Muscle layer of colon (tissue), 2 donors: ENCODE measurements at regions not wholly inside any gene's neighbourhood (a gene's known extent, or its start where the extent isn't known, plus 50 kb on each side); places are given as distances from the start of the nearest gene placed in this dataset.

Experiments
- H3K27ac ChIP-seq: one replicate; pipeline ENCODE4 v1.7.0; 2013; ENCODE audit warnings: low read depth, mild to moderate bottlenecking, low read length, moderate library complexity
- H3K27me3 ChIP-seq, 2 donors: one replicate each; pipeline ENCODE4 v1.7.0; 2013; ENCODE audit warnings: low read length in 2 of 2, mild to moderate bottlenecking in 2 of 2; ENCODE audit not compliant: insufficient read depth in 2 of 2, control insufficient read depth in 1 of 2
- H3K36me3 ChIP-seq: one replicate; pipeline ENCODE4 v1.7.0; 2013; ENCODE audit warnings: mild to moderate bottlenecking, low read length; ENCODE audit not compliant: insufficient read depth
- H3K4me1 ChIP-seq: one replicate; pipeline ENCODE4 v1.7.0; 2013; ENCODE audit warnings: mild to moderate bottlenecking, low read length; ENCODE audit not compliant: insufficient read depth
- H3K4me3 ChIP-seq, 2 donors: one replicate each; pipeline ENCODE4 v1.7.0; 2013; ENCODE audit warnings: low read length in 2 of 2, low read depth in 1 of 2, mild to moderate bottlenecking in 1 of 2, moderate library complexity in 1 of 2
- H3K9ac ChIP-seq: one replicate; pipeline ENCODE4 v1.7.0; 2013; ENCODE audit warnings: low read length
- H3K9me3 ChIP-seq: one replicate; pipeline ENCODE4 v1.7.0; 2013; ENCODE audit warnings: mild to moderate bottlenecking, low read length
- donor health status: abdominal sarcoma.
- donor health status: Adenocarcinoma of cecum.

- H3K9me3 ChIP-seq = no peaks in the 10 kb centered on the region
- H3K9ac ChIP-seq = no peak overlapping the region
- H3K4me1 ChIP-seq = peaks cover 12% of the 10 kb centered on the region
- H3K36me3 ChIP-seq = no peaks in the 10 kb centered on the region
- no peak overlapping the region for H3K27ac ChIP-seq
- H3K27me3 ChIP-seq = no peaks in the 10 kb centered on the region
- H3K4me3 ChIP-seq = no peak overlapping the region
Observed at GRCh38 chr2:223230352-223230751, 178.4 kb downstream of the KCNE4 start.

- H3K27me3 ChIP-seq = no peaks in the 10 kb centered on the region
- no peak overlapping the region for H3K4me3 ChIP-seq
- H3K9ac ChIP-seq = no peak overlapping the region
- peaks cover 12% of the 10 kb centered on the region for H3K4me1 ChIP-seq
- no peaks in the 10 kb centered on the region for H3K9me3 ChIP-seq
- H3K36me3 ChIP-seq = no peaks in the 10 kb centered on the region
- H3K27ac ChIP-seq = no peak overlapping the region
Observed at GRCh38 chr2:223232285-223232684, 180.3 kb downstream of the KCNE4 start.

- Histone ChIP-seq H3K27me3 (no peaks in the 10 kb centered on the region), H3K9me3 (no peaks in the 10 kb centered on the region), H3K9ac (no peak overlapping the region), H3K27ac (no peak overlapping the region), H3K4me1 (peaks cover 12% of the 10 kb centered on the region), H3K4me3 (no peak overlapping the region), H3K36me3 (no peaks in the 10 kb centered on the region)
Observed at GRCh38 chr2:223232896-223233295, 180.9 kb downstream of the KCNE4 start.

- Histone ChIP-seq H3K36me3 (no peaks in the 10 kb centered on the region), H3K4me3 (no peak overlapping the region), H3K27me3 (no peaks in the 10 kb centered on the region), H3K4me1 (peaks cover 12% of the 10 kb centered on the region), H3K9me3 (no peaks in the 10 kb centered on the region), H3K27ac (no peak overlapping the region), H3K9ac (no peak overlapping the region)
Observed at GRCh38 chr2:223235986-223236385, 184.0 kb downstream of the KCNE4 start.

- no peak overlapping the region for H3K9ac ChIP-seq
- no peaks in the 10 kb centered on the region for H3K36me3 ChIP-seq
- no peak overlapping the region for H3K27ac ChIP-seq
- no peaks in the 10 kb centered on the region for H3K9me3 ChIP-seq
- no peak overlapping the region for H3K4me3 ChIP-seq
- no peaks in the 10 kb centered on the region for H3K27me3 ChIP-seq
- no peaks in the 10 kb centered on the region for H3K4me1 ChIP-seq
Observed at GRCh38 chr2:223238301-223238700, 186.3 kb downstream of the KCNE4 start.

GRCh38 chr2:223243233-223243632 lies 191.2 kb downstream of the KCNE4 start:
- Histone ChIP-seq H3K9ac (no peak overlapping the region), H3K9me3 (no peaks in the 10 kb centered on the region), H3K27ac (no peak overlapping the region), H3K4me3 (no peak overlapping the region), H3K36me3 (no peaks in the 10 kb centered on the region), H3K4me1 (no peaks in the 10 kb centered on the region), H3K27me3 (no peaks in the 10 kb centered on the region)

GRCh38 chr2:223247136-223247535 lies 195.1 kb downstream of the KCNE4 start:
- H3K36me3 ChIP-seq = no peaks in the 10 kb centered on the region
- no peak overlapping the region for H3K27ac ChIP-seq

GRCh38 chr2:223251656-223252229 lies 199.8 kb downstream of the KCNE4 start:
- Histone ChIP-seq H3K4me3 (no peak overlapping the region), H3K9me3 (no peaks in the 10 kb centered on the region), H3K4me1 (no peaks in the 10 kb centered on the region), H3K27me3 (no peaks in the 10 kb centered on the region), H3K36me3 (no peaks in the 10 kb centered on the region), H3K9ac (no peak overlapping the region), H3K27ac (no peak overlapping the region)

More at GRCh38 chr2:223247136-223247535, 195.1 kb downstream of the KCNE4 start:
- no peaks in the 10 kb centered on the region for H3K9me3 ChIP-seq
- no peaks in the 10 kb centered on the region for H3K27me3 ChIP-seq
- H3K4me1 ChIP-seq = no peaks in the 10 kb centered on the region
- H3K4me3 ChIP-seq = no peak overlapping the region
- no peak overlapping the region for H3K9ac ChIP-seq

GRCh38 chr2:223260681-223261080 lies 208.7 kb downstream of the KCNE4 start:
- Histone ChIP-seq H3K4me3 (no peak overlapping the region), H3K27ac (no peak overlapping the region), H3K27me3 (no peaks in the 10 kb centered on the region), H3K4me1 (no peaks in the 10 kb centered on the region), H3K9ac (no peak overlapping the region), H3K9me3 (no peaks in the 10 kb centered on the region), H3K36me3 (no peaks in the 10 kb centered on the region)

GRCh38 chr2:223262946-223263345 lies 211.0 kb downstream of the KCNE4 start:
- Histone ChIP-seq H3K4me3 (no peak overlapping the region), H3K9ac (no peak overlapping the region), H3K36me3 (no peaks in the 10 kb centered on the region), H3K4me1 (no peaks in the 10 kb centered on the region), H3K27me3 (no peaks in the 10 kb centered on the region), H3K27ac (no peak overlapping the region), H3K9me3 (no peaks in the 10 kb centered on the region)

- Histone ChIP-seq H3K9ac (no peak overlapping the region), H3K4me1 (no peaks in the 10 kb centered on the region), H3K27me3 (no peaks in the 10 kb centered on the region), H3K9me3 (no peaks in the 10 kb centered on the region), H3K27ac (no peak overlapping the region), H3K4me3 (no peak overlapping the region), H3K36me3 (no peaks in the 10 kb centered on the region)
Observed at GRCh38 chr2:223264541-223265193, 212.7 kb downstream of the KCNE4 start.
